Activated T-cell treated with anti-CD3 and anti-CD28 coated beads, Interleukin-2, amount 50 U/mL, for 1 hour (primary cell): ENCODE measurements at regions not wholly inside any gene's neighbourhood (a gene's known extent, or its start where the extent isn't known, plus 50 kb on each side); places are given as distances from the start of the nearest gene placed in this dataset.

Experiments used
- DNase-seq: peaks from one replicate; pipeline ENCODE4 v3.0.0-alpha.2; 2020

- no peak for DNase-seq
Measured at GRCh38 chr2:237150186-237150585, 64.5 kb downstream of the COPS8 start.

GRCh38 chr2:237150831-237151375, 65.2 kb downstream of the COPS8 start:
- no peak for DNase-seq

- DNase-seq = no peak
Measured at GRCh38 chr2:237152361-237152760, 66.7 kb downstream of the COPS8 start.

- DNase-seq = no peak
Measured at GRCh38 chr2:237153181-237153580, 67.5 kb downstream of the COPS8 start.

- DNase-seq = peak; percentile 49
Measured at GRCh38 chr2:237154082-237154638, 68.5 kb downstream of the COPS8 start.

GRCh38 chr2:237154884-237155851, 69.5 kb downstream of the COPS8 start:
- no peak for DNase-seq

GRCh38 chr2:237156031-237156856, 70.6 kb downstream of the COPS8 start:
- DNase-seq = no peak

- no peak for DNase-seq
Measured at GRCh38 chr2:237156857-237157779, 71.4 kb downstream of the COPS8 start.

GRCh38 chr2:237157780-237158102, 72.1 kb downstream of the COPS8 start:
- DNase-seq = no peak

- DNase-seq = no peak
Measured at GRCh38 chr2:237158194-237158593, 72.5 kb downstream of the COPS8 start.

- no peak for DNase-seq
Measured at GRCh38 chr2:237159006-237159911, 73.6 kb downstream of the COPS8 start.

GRCh38 chr2:237160271-237160919, 74.7 kb downstream of the COPS8 start:
- DNase-seq = no peak

GRCh38 chr2:237161189-237161588, 75.5 kb downstream of the COPS8 start:
- no peak for DNase-seq

- DNase-seq = no peak
Measured at GRCh38 chr2:237162959-237163358, 77.3 kb downstream of the COPS8 start.

- no peak for DNase-seq
Measured at GRCh38 chr2:237164474-237165042, 78.9 kb downstream of the COPS8 start.

GRCh38 chr2:237165405-237166276, 80.0 kb downstream of the COPS8 start:
- no peak for DNase-seq

GRCh38 chr2:237167038-237167437, 81.3 kb downstream of the COPS8 start:
- no peak for DNase-seq

- DNase-seq = no peak
Measured at GRCh38 chr2:237167934-237168333, 82.2 kb downstream of the COPS8 start.

GRCh38 chr2:237170020-237170419, 84.3 kb downstream of the COPS8 start:
- no peak for DNase-seq
